22Rv1 (cell line): ENCODE measurements at regions not wholly inside any gene's neighbourhood (a gene's known extent, or its start where the extent isn't known, plus 50 kb on each side); places are given as distances from the start of the nearest gene placed in this dataset.

Source experiments
- H3K27ac ChIP-seq: fragments of 450-650 bp; 2 replicates; pipeline ENCODE4 v1.5.1; 2017
- CTCF ChIP-seq: fragments of 450-650 bp; IDR thresholded peaks from 2 replicates; pipeline ENCODE4 v1.5.1; 2017; ENCODE audit warnings: mild to moderate bottlenecking
- ZFX ChIP-seq: fragments of 450-650 bp; IDR thresholded peaks from 2 replicates; pipeline ENCODE4 v1.6.1; 2017; ENCODE audit warnings: antibody characterized with exemption, borderline replicate concordance

GRCh38 chr18:70870292-70870691, 581.4 kb downstream of the SOCS6 start:
- no peak for TF ChIP-seq CTCF
- H3K27ac ChIP-seq, result no peak overlapping the region

GRCh38 chr18:70848329-70848728, 559.5 kb downstream of the SOCS6 start:
- TF ChIP-seq ZFX (no peak), CTCF (no peak)

GRCh38 chr18:70840649-70841048, 551.8 kb downstream of the SOCS6 start:
- TF ChIP-seq CTCF (no peak), ZFX (no peak)
- no peak overlapping the region for H3K27ac ChIP-seq

More at GRCh38 chr18:70848329-70848728, 559.5 kb downstream of the SOCS6 start:
- no peak overlapping the region for H3K27ac ChIP-seq

GRCh38 chr18:70827632-70828031, 538.8 kb downstream of the SOCS6 start:
- TF ChIP-seq ZFX, result no peak
- TF ChIP-seq CTCF, result no peak
- no peak overlapping the region for H3K27ac ChIP-seq

- TF ChIP-seq ZFX (no peak), CTCF (no peak)
- H3K27ac ChIP-seq, result no peak overlapping the region
Measured at GRCh38 chr18:70826571-70826970, 537.7 kb downstream of the SOCS6 start.

- no peak overlapping the region for H3K27ac ChIP-seq
- TF ChIP-seq CTCF, result no peak
- TF ChIP-seq ZFX, result no peak
Measured at GRCh38 chr18:70822691-70823090, 533.8 kb downstream of the SOCS6 start.

- H3K27ac ChIP-seq, result no peak overlapping the region
- TF ChIP-seq ZFX (no peak), CTCF (no peak)
Measured at GRCh38 chr18:70822117-70822516, 533.3 kb downstream of the SOCS6 start.
